ENCODE measurements at regions not wholly inside any gene's neighbourhood (a gene's known extent, or its start where the extent isn't known, plus 50 kb on each side); places are given as distances from the start of the nearest gene placed in this dataset.
"Not testable (repeated sequence)": the region's sequence is repeated elsewhere in the genome, so short reads cannot be mapped to it uniquely, and the experiment has no call there.

DNA sequence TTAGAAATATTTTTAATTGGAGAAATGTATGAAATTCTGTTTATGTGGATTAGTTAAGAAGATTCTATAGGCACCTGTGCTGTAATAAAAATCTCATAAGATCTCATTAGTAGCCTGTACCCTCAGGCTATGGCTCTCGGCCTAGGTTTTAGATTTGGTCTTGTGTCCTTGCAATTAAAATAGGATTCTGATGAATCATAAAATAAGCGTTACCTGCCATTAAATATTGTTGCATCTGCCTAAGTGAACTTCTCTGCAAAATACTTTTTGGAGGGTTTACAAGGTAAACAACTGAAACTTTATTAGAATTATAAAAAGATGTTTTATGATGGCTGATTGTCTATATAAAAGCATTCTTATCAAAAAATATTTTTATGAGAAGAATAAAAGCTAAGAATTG, 804.1 kb upstream of the ANO3 start:
- DNase-seq: no peak

DNA sequence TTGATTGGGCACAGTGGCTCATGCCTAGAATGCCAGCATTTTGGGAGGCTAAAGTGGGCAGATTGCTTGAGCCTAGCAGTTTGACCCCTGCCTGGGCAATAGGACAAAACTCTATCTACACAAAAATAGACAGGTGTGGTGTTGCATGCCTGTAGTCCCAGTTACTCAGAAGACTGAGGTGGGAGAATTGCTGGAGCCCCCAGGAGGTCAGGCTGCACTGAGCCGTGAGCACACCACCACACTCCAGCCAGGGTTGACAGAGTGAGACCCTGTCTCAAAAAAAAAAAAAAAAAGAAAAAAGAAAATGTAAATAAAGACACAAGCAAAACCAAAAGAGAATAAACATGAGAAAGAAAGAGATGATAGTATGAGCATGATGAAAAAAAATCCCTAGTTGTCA, 802.4 kb upstream of the ANO3 start:
- DNase-seq: no peak

DNA sequence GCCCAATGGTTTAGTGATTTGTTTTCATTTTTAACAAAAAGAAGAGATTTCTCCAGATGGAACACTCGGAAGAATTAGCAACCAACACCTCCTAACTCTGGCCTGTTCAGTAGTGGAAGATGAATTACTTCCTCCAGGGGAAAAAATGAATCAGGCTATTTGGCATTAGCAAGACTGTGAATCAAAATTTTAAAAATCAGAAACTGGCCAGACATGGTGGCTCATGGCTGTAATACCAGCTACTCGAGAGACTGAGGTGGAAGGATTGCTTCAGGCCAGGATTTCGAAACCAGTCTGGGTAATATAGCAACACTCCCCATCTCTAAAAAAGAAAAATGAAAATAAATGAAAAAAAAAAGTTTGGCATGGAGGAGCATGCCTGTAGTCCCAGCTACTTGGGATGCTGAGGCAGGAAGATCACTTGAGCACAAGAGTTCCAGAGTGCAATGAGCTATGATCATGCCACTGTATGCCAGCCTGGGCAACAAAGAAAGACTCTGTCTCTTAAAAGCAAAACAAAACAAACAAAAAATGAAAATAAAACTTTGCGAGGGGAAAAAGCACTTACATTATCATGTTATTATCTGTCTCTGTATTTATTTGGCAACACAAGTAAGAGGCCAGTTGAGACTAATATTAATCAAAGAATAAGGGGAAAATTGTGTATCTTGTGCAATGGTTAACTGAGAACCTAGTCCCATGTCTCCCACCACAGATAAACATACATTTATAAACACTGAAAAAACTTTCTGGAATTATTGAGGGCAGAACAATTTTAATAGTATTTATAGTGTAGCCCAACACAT, 796.3 kb upstream of the ANO3 start:
- DNase-seq: no peak

DNA sequence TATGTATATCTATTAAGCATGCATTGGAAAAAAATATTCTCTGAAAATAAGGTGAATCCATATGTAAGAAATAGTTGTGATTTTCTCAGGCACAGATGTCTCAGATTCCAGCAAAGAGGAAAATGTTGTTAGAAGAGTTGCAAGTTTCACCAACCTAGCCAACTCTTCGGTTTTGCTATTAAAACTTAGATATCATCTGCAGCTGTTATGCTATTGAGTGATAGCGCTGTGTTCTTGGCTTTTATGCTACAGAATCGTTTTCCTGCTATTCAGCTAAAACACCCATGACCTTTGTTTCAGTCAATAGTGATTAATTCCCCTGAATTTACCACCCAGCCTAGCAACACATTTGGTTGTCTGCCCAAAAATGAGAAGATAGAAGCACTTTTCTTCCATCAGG, 795.6 kb upstream of the ANO3 start:
- no peak for DNase-seq

DNA sequence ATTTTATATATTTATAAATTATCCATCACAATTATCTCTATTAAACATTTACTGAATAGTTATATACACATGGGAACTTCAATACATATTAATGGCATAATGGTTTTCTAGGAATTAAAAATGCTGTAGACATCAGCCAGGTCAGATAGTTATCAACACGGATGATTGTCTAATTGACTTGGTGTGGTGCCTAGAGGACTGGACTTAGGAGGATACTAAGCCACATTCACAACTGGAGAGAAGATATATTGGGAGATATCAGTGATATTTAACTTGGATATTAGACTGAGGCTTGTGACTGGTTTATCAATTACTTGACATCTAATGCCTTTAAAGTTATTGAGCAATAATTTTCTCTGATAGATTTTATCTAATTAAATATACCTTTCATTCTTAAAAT, 794.5 kb upstream of the ANO3 start:
- DNase-seq: no peak

DNA sequence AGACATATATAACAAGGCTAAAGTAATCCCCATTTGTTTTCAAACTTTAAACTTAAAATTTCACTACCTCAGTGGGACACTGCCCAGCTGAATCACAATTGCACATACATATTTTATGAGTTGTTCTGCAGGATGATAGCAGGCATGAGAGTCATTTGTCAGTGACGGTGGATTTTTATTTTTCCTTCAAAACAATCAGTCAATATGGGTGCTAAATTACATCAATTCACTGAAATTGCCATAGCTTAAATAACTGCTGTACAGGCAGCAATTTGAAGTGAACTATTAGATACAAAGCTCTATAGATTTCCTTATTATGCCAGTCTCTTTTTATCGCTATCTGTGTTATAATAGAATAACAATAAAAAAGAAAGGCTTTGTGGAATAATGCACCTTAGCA, 784.6 kb upstream of the ANO3 start:
- DNase-seq: no peak

DNA sequence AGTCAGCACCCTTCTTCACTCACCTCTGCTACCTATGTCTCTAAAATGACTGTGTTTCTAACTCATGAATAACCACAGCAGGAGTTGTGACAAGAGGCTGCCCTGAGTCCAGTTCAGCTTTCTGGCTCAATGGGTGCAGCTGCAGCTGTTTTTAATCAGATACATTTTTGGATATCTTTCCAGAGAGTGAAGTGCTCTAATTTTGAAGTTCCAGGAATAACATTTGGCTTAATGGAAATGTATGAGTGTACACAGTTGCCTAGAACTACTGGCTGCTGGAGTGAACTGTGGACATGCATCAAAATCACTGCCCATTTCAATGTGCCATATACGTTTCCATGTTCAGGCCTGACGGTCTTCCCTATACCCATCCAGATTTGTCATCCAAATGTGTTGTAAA, 769.5 kb upstream of the ANO3 start:
- no peak for DNase-seq

DNA sequence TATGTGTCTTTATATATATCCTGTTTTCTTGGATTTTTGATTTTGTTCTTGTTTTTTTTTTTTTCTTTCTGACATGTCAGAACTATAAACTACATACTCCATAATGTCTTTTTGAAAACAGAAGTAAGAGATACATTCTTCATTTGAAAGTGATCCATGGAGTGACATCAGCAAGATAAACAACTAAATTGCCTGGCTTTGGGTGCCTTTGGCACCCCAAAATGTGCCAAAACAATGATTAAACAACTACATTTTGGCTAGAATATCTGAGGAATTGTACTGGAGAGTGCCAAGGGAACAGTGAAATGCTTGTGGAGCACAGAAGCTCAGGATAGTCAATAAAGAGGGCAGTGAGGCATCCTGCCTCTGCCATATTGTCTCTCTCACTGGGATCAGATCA, 766.1 kb upstream of the ANO3 start:
- DNase-seq: no peak

DNA sequence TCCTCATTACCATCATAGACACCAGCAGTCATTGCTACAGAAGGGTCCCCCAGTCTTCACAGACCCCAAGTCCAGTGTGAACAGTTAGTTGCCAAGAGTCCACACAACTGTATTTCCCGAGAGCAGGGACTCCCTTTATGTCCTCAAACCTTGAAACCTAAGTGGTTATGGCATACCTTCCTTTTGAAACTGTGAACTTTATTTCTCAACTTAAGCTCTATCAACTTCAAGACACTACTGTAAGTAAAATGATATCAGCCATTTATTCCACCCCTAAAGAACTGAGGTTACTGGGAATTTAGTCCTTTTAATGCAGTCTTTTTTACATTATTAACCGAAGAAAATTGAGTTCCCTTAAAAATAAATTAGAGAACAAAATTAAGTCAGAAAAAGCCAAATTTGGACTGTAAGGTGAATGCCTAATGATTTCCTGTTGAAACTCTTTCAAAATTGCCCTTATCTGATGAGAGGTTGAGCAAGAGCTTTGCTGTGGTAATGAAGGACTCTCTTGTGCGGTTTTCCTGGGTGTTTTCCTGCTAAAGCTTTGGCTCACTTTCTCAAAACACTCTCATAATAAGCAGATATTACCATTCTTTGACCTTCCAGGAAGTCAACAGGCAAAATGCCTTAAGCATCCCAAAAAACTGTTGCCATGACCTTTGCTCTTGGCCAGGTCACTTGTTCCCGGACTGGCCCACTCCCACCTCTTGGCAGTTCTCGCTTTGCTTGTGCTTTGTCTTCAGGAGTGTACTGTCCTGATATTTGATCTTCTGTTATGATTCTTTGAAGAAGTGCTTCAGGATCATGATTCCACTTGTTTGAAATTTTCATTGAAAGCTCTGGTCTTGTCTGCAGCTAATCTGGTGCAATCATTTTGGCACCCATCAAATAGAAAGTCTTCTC, 765.4 kb upstream of the ANO3 start:
- no peak for DNase-seq

DNA sequence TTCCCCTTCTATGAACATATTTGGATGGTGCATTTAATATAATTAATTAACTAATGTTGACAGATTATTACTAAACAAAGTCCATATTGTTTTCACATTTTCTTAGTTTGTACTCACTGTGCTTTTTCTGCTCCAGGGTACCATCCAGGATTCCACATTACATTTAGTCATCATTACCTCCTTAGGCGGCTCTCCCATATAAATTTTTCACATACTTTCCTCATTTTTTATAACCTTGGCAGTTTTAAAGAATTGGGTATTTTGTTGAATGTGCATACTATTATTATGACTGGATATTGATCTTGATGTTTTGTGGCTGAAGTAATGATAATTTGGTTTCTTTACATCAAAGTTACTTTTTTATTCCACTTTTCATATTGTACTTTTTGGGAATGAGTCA, 755.6 kb upstream of the ANO3 start:
- no peak for DNase-seq

DNA sequence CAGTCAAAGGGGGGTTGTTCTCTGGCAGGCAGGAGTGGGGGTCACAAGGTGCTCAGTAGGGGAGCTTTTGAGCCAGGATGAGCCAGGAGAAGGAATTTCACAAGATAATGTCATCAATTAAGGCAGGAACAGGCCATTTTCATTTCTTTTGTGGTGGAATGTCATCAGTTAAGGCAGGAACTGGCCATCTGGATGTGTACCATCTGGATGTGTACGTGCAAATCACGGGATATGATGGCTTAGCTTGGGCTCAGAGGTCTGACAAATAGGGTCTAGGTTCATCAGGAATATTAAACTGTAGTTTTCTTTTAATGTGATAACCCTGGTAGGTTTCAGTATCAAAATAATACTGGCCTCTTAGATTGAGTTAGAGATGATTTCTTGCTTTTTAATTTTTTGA, 752.4 kb upstream of the ANO3 start:
- DNase-seq: not testable (repeated sequence)

DNA sequence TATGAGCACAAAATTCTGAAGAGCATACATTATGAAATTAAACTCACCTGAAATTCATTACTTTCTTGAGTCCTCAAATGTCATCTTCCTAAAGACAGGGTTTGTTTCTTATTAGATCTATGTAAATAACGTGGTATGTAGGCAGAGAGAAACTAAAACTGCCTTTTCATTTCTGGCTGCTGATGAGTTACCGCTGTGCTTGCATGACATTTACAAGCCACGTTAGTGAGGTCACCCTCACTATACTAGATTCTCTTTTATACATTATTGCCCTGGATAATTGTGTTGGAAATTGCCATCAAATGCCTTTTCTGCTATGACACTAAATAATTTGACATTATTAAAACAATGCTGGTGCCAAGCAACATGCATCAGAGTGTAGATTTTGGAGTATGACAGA, 748.3 kb upstream of the ANO3 start:
- DNase-seq: no peak

DNA sequence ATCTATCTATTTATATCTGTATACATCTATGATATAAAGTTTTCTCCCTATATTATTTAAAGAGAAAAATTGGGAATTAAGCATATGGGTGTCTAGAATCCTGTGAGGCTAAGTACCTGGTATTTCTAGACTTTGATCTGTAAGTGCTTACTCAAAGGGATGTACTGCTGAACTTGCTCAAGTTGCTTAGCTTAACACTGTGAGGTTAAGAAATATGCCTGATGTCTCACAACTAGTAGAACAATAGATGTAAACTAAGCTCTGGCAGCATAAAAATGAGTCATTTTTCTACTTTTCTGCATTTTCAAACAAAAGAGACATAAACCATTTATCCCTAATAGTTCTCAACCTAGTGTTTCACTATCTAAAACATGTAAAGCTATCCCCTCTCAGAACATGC, 744.4 kb upstream of the ANO3 start:
- DNase-seq: no peak

DNA sequence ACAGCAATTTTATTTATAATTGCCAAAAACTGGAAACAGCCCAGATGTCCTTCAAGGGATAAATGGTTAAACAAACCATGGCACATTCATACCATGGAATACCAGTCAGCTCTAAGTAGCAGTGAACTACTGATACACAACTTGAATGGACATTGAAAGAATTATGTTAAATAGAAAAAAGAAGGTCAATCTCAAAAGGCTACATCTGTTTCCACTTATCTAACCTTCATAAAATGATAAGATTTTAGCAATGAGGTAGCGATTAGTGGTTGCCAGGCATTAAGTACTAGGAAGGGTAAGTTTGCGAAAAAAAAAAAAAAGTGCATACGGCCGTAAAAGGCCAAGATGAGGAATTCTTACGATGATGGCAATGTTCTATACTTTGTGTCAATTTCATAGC, 738.7 kb upstream of the ANO3 start:
- DNase-seq: no peak

DNA sequence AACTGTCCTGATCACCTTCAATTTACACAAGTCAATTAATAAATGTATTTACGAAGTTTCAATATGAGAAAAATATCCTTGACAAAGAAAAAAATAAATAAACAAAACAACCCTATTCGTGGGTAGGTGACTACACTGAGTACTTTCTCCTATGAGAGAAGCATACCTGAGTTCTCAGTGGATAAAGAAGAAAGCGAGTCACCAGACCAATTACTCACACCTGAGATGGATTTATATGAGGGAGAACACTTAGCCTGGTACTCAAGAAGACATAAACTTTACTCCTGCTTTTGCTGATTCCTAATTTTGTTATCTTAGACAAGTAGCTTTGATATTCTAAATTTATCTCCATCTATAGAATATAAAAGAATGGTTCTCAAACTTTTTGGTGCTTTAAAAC, 735.2 kb upstream of the ANO3 start:
- no peak for DNase-seq

DNA sequence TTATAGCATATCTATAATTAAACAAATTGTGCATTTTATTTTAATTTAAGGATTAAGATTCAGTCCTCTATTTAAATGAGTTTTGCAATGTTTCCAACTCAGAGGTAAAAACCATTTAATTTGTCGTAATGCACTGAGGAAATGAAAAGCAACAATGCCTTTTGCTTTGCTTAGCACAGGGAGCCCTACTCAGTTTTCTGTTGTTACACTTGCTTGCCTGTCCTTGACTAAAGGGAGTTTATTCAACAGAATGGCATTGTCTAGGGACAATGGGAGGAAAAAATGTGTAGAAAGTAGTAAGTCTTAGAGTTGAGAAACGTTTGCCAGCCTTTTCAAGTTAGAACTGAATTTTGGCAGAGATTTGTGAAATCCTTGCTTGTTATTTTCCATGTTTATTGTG, 734.2 kb upstream of the ANO3 start:
- DNase-seq: no peak

DNA sequence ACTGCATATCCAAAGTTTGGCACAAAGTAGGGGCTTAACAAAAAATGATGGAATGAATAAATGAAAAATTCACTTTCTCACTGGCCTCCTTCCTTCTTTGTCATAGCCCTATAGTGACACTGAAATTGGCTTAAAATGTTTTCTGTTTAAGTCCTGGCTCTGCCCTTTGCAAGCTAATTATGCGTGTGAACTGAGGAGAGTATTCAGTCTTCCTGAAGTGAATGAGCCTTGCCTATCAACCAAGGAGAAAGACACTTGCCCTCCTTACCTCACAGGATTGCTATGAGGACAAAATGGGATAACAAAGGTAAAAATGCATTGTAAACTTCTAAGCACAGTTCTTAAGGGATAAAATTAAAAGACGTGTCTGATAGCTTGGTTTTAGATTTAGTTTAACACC, 729.8 kb upstream of the ANO3 start:
- no peak for DNase-seq

DNA sequence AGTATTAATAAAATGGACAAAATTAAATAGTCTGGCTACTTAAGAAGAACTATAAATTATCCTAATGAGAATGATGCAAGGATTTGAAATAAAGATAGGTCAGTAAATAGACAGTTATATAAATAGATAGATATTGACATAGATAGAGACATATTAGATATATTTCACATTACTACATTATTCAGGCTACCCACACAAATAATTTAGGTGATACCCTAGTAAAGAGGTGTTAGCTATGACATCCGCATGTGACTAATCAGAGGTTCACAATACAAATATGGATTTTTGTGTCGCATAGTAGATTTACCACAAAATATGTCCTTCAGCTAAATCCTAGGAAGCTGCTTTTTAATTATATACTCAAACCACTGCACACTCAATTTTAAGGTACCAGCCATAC, 729.0 kb upstream of the ANO3 start:
- no peak for DNase-seq

DNA sequence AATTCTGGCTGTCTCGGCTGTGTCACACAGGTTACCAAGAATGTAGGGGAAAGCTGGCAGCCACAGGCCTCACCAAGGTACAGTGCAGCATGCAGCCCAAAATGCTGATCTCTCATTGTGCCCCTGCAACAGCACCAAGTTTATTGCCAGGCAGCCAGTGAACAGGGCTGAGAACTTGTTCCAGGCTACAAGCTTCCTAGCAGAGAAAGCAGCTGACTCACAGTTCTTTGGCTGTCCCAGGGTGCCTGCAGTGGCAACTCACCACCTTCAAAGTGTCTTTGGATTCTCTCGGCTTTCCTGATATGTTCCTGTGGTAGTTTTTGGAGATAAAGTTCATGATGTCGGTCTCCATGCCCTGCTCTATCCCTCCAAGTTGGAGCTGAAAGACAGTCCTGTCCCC, 719.1 kb upstream of the ANO3 start:
- no peak for DNase-seq

DNA sequence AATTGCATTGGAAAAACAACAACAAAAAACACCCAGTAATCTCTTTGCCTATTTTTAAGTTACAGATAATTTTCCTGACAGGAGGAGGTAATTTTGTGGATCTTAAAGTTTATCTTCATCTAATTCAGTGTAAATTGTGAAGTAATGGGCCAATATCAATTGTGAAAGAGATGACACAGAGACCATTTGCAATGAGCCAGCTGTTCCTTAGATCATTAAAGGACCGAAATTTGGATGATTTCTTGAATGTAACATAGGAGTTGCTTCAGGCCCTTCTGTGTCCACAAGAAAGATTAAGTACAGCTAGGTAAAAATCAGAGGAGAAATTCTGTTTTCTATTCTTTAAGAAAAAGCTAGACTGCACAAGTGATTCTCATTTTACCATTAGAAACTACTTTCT, 718.5 kb upstream of the ANO3 start:
- no peak for DNase-seq

DNA sequence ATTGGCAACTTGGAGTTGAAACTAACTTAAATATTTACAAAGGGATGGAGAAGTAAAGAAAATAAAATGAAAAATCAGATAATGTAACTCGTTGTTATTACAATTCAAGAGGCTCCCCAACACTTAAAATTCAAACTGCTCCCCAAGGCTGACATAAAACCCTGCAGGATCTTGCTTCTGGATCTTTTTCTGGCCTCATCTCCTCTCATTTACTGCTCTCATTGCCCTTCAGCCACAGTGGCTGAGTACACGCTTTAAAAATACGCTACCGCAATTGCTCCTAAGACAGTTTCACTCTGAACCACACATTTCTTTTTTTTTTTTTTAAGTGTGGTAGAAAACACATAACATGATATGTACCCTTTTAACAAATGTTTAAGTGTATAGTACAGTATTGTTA, 718.1 kb upstream of the ANO3 start:
- no peak for DNase-seq

DNA sequence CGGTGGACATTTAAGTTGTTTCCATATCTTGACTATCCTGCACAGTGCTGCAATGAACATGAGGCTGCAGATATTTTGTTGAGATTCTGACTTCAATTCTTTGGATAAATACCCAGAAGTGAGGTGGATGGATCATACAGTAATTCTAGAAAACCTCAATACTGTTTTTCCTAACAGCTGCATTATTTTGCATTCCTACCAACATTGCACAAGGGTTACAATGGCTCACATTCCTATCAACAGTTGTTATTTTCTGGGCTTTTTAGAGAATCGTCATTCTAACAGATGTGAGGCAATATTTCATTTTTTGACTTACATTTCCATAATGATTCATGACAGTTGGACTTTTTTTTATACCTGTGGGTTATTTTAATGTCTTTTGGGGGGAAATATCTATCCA, 716.9 kb upstream of the ANO3 start:
- DNase-seq: no peak

DNA sequence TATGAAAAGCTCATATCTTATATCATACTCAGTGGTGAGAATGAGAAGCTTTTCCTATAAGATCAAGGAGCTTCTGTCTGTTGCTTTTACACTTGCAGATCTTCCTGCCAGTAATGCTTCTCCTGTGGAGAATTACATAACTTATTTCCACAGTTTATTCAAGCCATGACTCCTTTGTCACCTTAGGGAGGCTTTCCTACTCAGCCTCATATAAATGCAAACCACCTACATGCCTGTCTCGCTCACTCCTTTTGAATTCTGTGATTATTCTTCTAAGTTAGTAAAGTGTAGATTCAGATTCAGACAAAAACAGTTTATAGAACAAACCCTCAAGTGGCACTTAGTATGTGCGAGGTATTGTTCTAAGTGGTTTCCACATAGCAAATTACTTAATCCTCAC, 716.1 kb upstream of the ANO3 start:
- DNase-seq: no peak

DNA sequence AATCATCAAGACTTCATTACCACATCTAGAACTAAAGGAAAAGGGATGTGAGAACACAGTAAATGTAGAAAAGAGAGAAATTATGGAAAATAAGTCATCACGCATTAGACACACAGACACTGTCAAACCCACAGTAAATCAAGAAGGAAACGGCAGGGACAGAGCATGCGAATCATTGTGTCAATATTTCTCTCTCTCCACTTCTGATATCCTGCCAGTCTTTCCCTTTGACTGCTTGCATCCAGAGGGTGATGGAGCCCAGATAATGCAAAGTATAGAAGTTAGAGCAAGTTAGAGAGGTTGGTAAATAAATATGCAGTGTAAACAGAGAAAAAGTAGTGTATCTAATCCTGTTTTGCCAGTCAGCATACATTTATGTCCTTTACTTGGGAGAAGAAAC, 706.8 kb upstream of the ANO3 start:
- no peak for DNase-seq

DNA sequence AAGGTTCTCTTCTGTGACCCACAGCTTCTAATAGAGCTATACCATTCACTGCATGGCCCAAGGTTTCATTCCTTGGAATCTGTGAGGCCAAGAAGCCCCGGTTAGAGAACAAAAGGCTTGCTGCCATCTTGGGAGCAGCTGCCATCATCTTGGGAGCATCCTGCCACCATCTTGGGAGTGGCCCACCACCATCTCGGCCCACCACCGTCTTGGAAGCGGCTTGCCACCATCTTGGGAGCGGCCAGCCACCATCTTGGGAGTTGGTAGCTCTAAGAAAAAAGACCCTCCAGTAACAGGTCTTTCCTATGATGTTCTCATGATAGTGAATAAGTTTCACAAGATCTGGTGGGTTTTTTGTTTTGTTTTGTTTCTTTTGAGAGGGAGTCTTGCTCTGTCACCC, 703.9 kb upstream of the ANO3 start:
- DNase-seq: no peak
